H9 (cell line): ENCODE measurements at regions not wholly inside any gene's neighbourhood (a gene's known extent, or its start where the extent isn't known, plus 50 kb on each side); places are given as distances from the start of the nearest gene placed in this dataset.

Experiments used
- DNase-seq: peaks from one replicate; pipeline ENCODE4 v3.0.0-alpha.2; 2017
- H2AFZ ChIP-seq: one replicate; pipeline ENCODE4 v1.6.1; 2013; ENCODE audit warnings: mild to moderate bottlenecking, low read length, control low read depth, moderate library complexity
- H2AK5ac ChIP-seq: 2 replicates; pipeline ENCODE4 v1.6.1; 2013; ENCODE audit warnings: low read length, control low read depth, mixed read lengths; ENCODE audit not compliant: insufficient read length
- H2BK120ac ChIP-seq: one replicate; pipeline ENCODE4 v1.6.1; 2013; ENCODE audit warnings: low read depth, mild to moderate bottlenecking, low read length, control low read depth, inconsistent platforms; ENCODE audit not compliant: poor library complexity, severe bottlenecking
- H2BK12ac ChIP-seq: 2 replicates; pipeline ENCODE4 v1.6.1; 2013; ENCODE audit warnings: low read length, control low read depth, mixed read lengths, low read depth; ENCODE audit not compliant: insufficient read length
- H2BK15ac ChIP-seq: 2 replicates; pipeline ENCODE4 v1.6.1; 2013; ENCODE audit warnings: low read depth, low read length, control low read depth
- H2BK20ac ChIP-seq: one replicate; pipeline ENCODE4 v1.6.1; 2013; ENCODE audit warnings: low read depth, mild to moderate bottlenecking, low read length, control low read depth, inconsistent platforms; ENCODE audit not compliant: poor library complexity, severe bottlenecking
- H2BK5ac ChIP-seq: 2 replicates; pipeline ENCODE4 v1.6.1; 2013; ENCODE audit warnings: low read length, control low read depth, mixed read lengths; ENCODE audit not compliant: insufficient read length
- H3K14ac ChIP-seq: 2 replicates; pipeline ENCODE4 v1.6.1; 2013; ENCODE audit warnings: low read length, control low read depth; ENCODE audit not compliant: insufficient read depth
- H3K18ac ChIP-seq: 2 replicates; pipeline ENCODE4 v1.6.1; 2013; ENCODE audit warnings: low read depth, mild to moderate bottlenecking, mixed read lengths, low read length, control low read depth; ENCODE audit not compliant: insufficient read length
- H3K23ac ChIP-seq: 2 replicates; pipeline ENCODE4 v1.6.1; 2013; ENCODE audit warnings: low read length, control low read depth, mixed read lengths, low read depth; ENCODE audit not compliant: insufficient read length
- H3K23me2 ChIP-seq: 2 replicates; pipeline ENCODE4 v1.6.1; 2013; ENCODE audit warnings: low read depth, mild to moderate bottlenecking, mixed read lengths, low read length, control low read depth; ENCODE audit not compliant: insufficient read length, poor library complexity, severe bottlenecking
- H3K27ac ChIP-seq: 2 replicates; pipeline ENCODE4 v1.5.1; 2013; ENCODE audit warnings: low read length, control low read depth, mixed read lengths, low read depth; ENCODE audit not compliant: insufficient read length
- H3K27me3 ChIP-seq: 2 replicates; pipeline ENCODE4 v1.6.1; 2013; ENCODE audit warnings: low read length, control low read depth, inconsistent platforms; ENCODE audit not compliant: insufficient read depth
- H3K4ac ChIP-seq: 2 replicates; pipeline ENCODE4 v1.6.1; 2013; ENCODE audit warnings: low read depth, mild to moderate bottlenecking, control low read depth, inconsistent platforms, low read length, moderate library complexity
- H3K4me1 ChIP-seq: 2 replicates; pipeline ENCODE4 v1.6.1; 2013; ENCODE audit warnings: low read length, control low read depth, inconsistent platforms; ENCODE audit not compliant: insufficient read depth
- H3K4me2 ChIP-seq: 2 replicates; pipeline ENCODE4 v1.6.1; 2013; ENCODE audit warnings: low read length, control low read depth, mixed read lengths; ENCODE audit not compliant: insufficient read length, insufficient read depth
- H3K56ac ChIP-seq: 2 replicates; pipeline ENCODE4 v1.6.1; 2013; ENCODE audit warnings: low read depth, mild to moderate bottlenecking, mixed read lengths, low read length, control low read depth; ENCODE audit not compliant: insufficient read length
- H3K79me1 ChIP-seq: 2 replicates; pipeline ENCODE4 v1.6.1; 2013; ENCODE audit warnings: low read depth, mild to moderate bottlenecking, moderate library complexity, low read length, control low read depth, inconsistent platforms; ENCODE audit not compliant: insufficient read depth, poor library complexity, severe bottlenecking
- H3K79me2 ChIP-seq: 2 replicates; pipeline ENCODE4 v1.6.1; 2013; ENCODE audit warnings: low read length, control low read depth, inconsistent platforms; ENCODE audit not compliant: insufficient read depth
- H3K9ac ChIP-seq: 2 replicates; pipeline ENCODE4 v1.6.1; 2013; ENCODE audit warnings: low read length, control low read depth, mixed read lengths; ENCODE audit not compliant: insufficient read length; ENCODE audit errors: extremely low read depth
- H3K9me3 ChIP-seq: one replicate; pipeline ENCODE4 v1.6.1; 2013; ENCODE audit warnings: low read depth, low read length, inconsistent platforms; ENCODE audit not compliant: control insufficient read depth
- H3T11ph ChIP-seq: one replicate; pipeline ENCODE4 v1.6.1; 2013; ENCODE audit warnings: mild to moderate bottlenecking, low read length, control low read depth, inconsistent platforms
- H4K20me1 ChIP-seq: one replicate; pipeline ENCODE4 v1.6.1; 2013; ENCODE audit not compliant: control insufficient read depth, insufficient read length, insufficient read depth
- H4K5ac ChIP-seq: 2 replicates; pipeline ENCODE4 v1.6.1; 2013; ENCODE audit warnings: low read depth, mild to moderate bottlenecking, mixed read lengths, low read length, control low read depth; ENCODE audit not compliant: insufficient read length
- H4K8ac ChIP-seq: replicated peaks from 2 replicates; pipeline ENCODE4 v1.6.1; 2013; ENCODE audit warnings: low read length, control low read depth, mixed read lengths, low read depth; ENCODE audit not compliant: insufficient read length
- H4K91ac ChIP-seq: 2 replicates; pipeline ENCODE4 v1.6.1; 2013; ENCODE audit warnings: low read depth, mild to moderate bottlenecking, moderate library complexity, mixed read lengths, low read length, control low read depth; ENCODE audit not compliant: insufficient read length
- H3K27ac Mint-ChIP-seq, 3 experiments: 2 replicates in 2 of 3; 3 replicates in 1 of 3; pipeline ENCODE4 v1.8.0; 2020 to 2021; ENCODE audit warnings: mixed read lengths in 3 of 3, mild to moderate bottlenecking in 1 of 3, moderate library complexity in 1 of 3
- H3K27me3 Mint-ChIP-seq: 2 replicates; pipeline ENCODE4 v1.8.0; 2021; ENCODE audit warnings: low read depth, mild to moderate bottlenecking, moderate library complexity, mixed read lengths
- H3K36me3 Mint-ChIP-seq, 3 experiments: 2 replicates in 2 of 3; 3 replicates in 1 of 3; pipeline ENCODE4 v1.8.0; 2020 to 2021; ENCODE audit warnings: low read depth in 3 of 3, mixed read lengths in 3 of 3; ENCODE audit not compliant: insufficient read depth in 1 of 3
- H3K4me1 Mint-ChIP-seq, 2 experiments: 2 replicates each; pipeline ENCODE4 v1.8.0; 2020; ENCODE audit warnings: mixed read lengths in 2 of 2
- H3K4me3 Mint-ChIP-seq, 2 experiments: 2 replicates in 1 of 2; 3 replicates in 1 of 2; pipeline ENCODE4 v1.8.0; 2020 to 2021; ENCODE audit warnings: mild to moderate bottlenecking in 2 of 2, mixed read lengths in 2 of 2, moderate library complexity in 1 of 2
- H3K9me3 Mint-ChIP-seq, 2 experiments: 2 replicates in 1 of 2; 3 replicates in 1 of 2; pipeline ENCODE4 v1.8.0; 2020; ENCODE audit warnings: mild to moderate bottlenecking in 2 of 2, mixed read lengths in 2 of 2, moderate library complexity in 1 of 2
- WGBS: extraction: QIAGEN DNeasy Blood & Tissue Kit; methylation state at CpG from one replicate; pipeline ENCODE4 v1.1.7; 2013; ENCODE audit warnings: missing lambda C conversion rate, low lambda C conversion rate, mixed read lengths; ENCODE audit not compliant: insufficient read length; ENCODE audit errors: extremely low coverage; 5-methylcytosine and 5-hydroxymethylcytosine counted together
- TF ChIP-seq, protein P1 (sequence below): fragments of 200-600 bp; sonication (generic); conservative IDR thresholded peaks from 3 replicates; pipeline ENCODE4 v1.8.0; 2021; ENCODE audit warnings: antibody characterized with exemption, mild to moderate bottlenecking

DNA sequence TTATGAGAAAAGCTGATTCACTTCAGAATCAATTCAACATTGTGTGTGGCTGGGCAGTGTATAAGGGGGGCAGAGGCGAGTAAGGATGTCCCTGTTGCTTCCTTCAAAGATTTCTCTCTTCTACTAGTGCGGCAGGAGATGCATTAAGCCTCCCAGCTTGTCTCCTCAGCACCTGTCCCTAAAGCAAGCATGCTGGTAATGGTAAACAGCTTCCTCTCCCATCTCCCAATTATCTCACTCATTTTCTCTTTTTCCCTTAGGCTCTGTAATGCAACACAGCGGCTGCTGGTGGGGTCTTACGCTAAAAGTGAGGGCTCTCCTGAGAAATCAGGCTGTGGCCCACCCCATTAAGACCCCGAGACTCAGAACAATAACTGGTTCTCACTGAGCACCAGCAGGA is 306.4 kb upstream of the ROPN1 start:
- Histone ChIP-seq H3K4ac (no peak overlapping the region), H2BK12ac (no peak overlapping the region), H2BK5ac (no peak overlapping the region), H3K14ac (no peak overlapping the region), H3K9ac (no peak overlapping the region), H3K18ac (no peak overlapping the region), H2AK5ac (no peak overlapping the region), H3K23me2 (no peaks in the 10 kb centered on the region), H3T11ph (no peak overlapping the region), H3K27ac (no peak overlapping the region), H3K79me2 (no peaks in the 10 kb centered on the region), H3K4me1 (no peaks in the 10 kb centered on the region), H4K91ac (no peak overlapping the region), H2BK20ac (no peak overlapping the region), H4K8ac (no peak overlapping the region), H3K79me1 (no peaks in the 10 kb centered on the region), H3K23ac (no peak overlapping the region), H2BK15ac (no peak overlapping the region), H3K9me3 (no peaks in the 10 kb centered on the region), H3K4me2 (no peak overlapping the region), H2AFZ (no peak overlapping the region), H4K20me1 (no peaks in the 10 kb centered on the region), H2BK120ac (no peak overlapping the region), H4K5ac (no peak overlapping the region), H3K27me3 (no peaks in the 10 kb centered on the region), H3K56ac (no peak overlapping the region)
- TF ChIP-seq, protein P1, sequence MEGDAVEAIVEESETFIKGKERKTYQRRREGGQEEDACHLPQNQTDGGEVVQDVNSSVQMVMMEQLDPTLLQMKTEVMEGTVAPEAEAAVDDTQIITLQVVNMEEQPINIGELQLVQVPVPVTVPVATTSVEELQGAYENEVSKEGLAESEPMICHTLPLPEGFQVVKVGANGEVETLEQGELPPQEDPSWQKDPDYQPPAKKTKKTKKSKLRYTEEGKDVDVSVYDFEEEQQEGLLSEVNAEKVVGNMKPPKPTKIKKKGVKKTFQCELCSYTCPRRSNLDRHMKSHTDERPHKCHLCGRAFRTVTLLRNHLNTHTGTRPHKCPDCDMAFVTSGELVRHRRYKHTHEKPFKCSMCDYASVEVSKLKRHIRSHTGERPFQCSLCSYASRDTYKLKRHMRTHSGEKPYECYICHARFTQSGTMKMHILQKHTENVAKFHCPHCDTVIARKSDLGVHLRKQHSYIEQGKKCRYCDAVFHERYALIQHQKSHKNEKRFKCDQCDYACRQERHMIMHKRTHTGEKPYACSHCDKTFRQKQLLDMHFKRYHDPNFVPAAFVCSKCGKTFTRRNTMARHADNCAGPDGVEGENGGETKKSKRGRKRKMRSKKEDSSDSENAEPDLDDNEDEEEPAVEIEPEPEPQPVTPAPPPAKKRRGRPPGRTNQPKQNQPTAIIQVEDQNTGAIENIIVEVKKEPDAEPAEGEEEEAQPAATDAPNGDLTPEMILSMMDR, result no peak
- peaks cover 4 to 12% of the 10 kb centered on the region in 2 experiments for H3K4me1 Mint-ChIP-seq
- no peaks in the 10 kb centered on the region for H3K36me3 Mint-ChIP-seq
- no peak for DNase-seq
- H3K27me3 Mint-ChIP-seq, result no peaks in the 10 kb centered on the region; the same call in none of the 2 replicates
- no CpG with 5 or more reads among the region's 5 CpGs for WGBS
- no peaks in the 10 kb centered on the region for H3K9me3 Mint-ChIP-seq
- H3K4me3 Mint-ChIP-seq, result no peak overlapping the region
- H3K27ac Mint-ChIP-seq, result no peak overlapping the region
